Keratinocyte (primary cell): ENCODE measurements at regions not wholly inside any gene's neighbourhood (a gene's known extent, or its start where the extent isn't known, plus 50 kb on each side); places are given as distances from the start of the nearest gene placed in this dataset.

Source experiments
- DNase-seq: peaks from one replicate; pipeline ENCODE4 v3.0.0-alpha.2; 2011; ENCODE audit warnings: low read depth, missing footprints, low spot score
- FAIRE-seq: peaks from 2 replicates; lab custom pipeline; 2011; peaks lifted over from hg19 to GRCh38; lab: Jason Lieb, UNC
- H2AFZ ChIP-seq: 2 replicates; pipeline ENCODE4 v1.6.0; 2012; ENCODE audit warnings: low read length, control low read depth, inconsistent platforms; ENCODE audit not compliant: control insufficient read depth
- H3K27ac ChIP-seq: 2 replicates; pipeline ENCODE4 v1.5.1; 2011; ENCODE audit warnings: low read length; ENCODE audit not compliant: control insufficient read depth, insufficient read depth
- H3K27me3 ChIP-seq: 3 replicates; pipeline ENCODE4 v1.6.0; 2011; ENCODE audit warnings: low read length; ENCODE audit not compliant: control insufficient read depth, insufficient read depth; ENCODE audit errors: extremely low read depth
- H3K36me3 ChIP-seq, 2 experiments: 2 replicates in 1 of 2; 3 replicates in 1 of 2; pipeline ENCODE4 v1.5.1; 2011; ENCODE audit warnings: low read length in 2 of 2, mild to moderate bottlenecking in 1 of 2; ENCODE audit not compliant: control insufficient read depth in 2 of 2, insufficient read depth in 2 of 2; ENCODE audit errors: extremely low read depth in 1 of 2
- H3K4me1 ChIP-seq: 3 replicates; pipeline ENCODE4 v1.5.1; 2011; ENCODE audit warnings: low read length; ENCODE audit not compliant: control insufficient read depth, insufficient read depth; ENCODE audit errors: extremely low read depth
- H3K4me2 ChIP-seq: 3 replicates; pipeline ENCODE4 v1.6.0; 2011; ENCODE audit warnings: low read depth, low read length; ENCODE audit not compliant: control insufficient read depth, insufficient read depth; ENCODE audit errors: extremely low read depth
- H3K4me3 ChIP-seq, 3 experiments: fragments of 200-600 bp in 1 of 3; sonication (generic) in 1 of 3; 2 replicates in 2 of 3; 3 replicates in 1 of 3; pipeline ENCODE4 v1.5.1; 2011 to 2016; ENCODE audit warnings: low read length in 3 of 3, mild to moderate bottlenecking in 3 of 3, control low read depth in 2 of 3, inconsistent platforms in 1 of 3, low read depth in 1 of 3, mixed read lengths in 1 of 3, mixed run types in 1 of 3, moderate library complexity in 1 of 3; ENCODE audit not compliant: control insufficient read depth in 2 of 3, insufficient read depth in 2 of 3; ENCODE audit errors: extremely low read depth in 1 of 3
- H3K79me2 ChIP-seq: 2 replicates; pipeline ENCODE4 v1.6.0; 2012; ENCODE audit warnings: low read length; ENCODE audit not compliant: control insufficient read depth, insufficient read depth
- H3K9ac ChIP-seq: 3 replicates; pipeline ENCODE4 v1.6.0; 2011; ENCODE audit warnings: low read length; ENCODE audit not compliant: control insufficient read depth, insufficient read depth; ENCODE audit errors: extremely low read depth
- H3K9me1 ChIP-seq: 3 replicates; pipeline ENCODE4 v1.6.0; 2011; ENCODE audit warnings: low read length; ENCODE audit not compliant: control insufficient read depth, insufficient read depth; ENCODE audit errors: extremely low read depth
- H3K9me3 ChIP-seq: 2 replicates; pipeline ENCODE4 v1.5.1; 2012; ENCODE audit warnings: low read depth, low read length; ENCODE audit not compliant: control insufficient read depth
- H4K20me1 ChIP-seq: 3 replicates; pipeline ENCODE4 v1.6.0; 2011; ENCODE audit warnings: low read length; ENCODE audit not compliant: control insufficient read depth, insufficient read depth; ENCODE audit errors: extremely low read depth
- EZH2 ChIP-seq: IDR thresholded peaks from one replicate; pipeline ENCODE4 v1.6.1; 2012; ENCODE audit warnings: inconsistent platforms, mild to moderate bottlenecking, low read length, moderate library complexity
- dilution Hi-C: fragments of 300-500 bp; cut with MboI; formaldehyde crosslinking; loops from one replicate; pipeline ENCODE4 v1.7.0; 2020; ENCODE audit warnings: low sequenced_read_pairs; ENCODE audit not compliant: extremely low pct_ligation_motif_present
- TF ChIP-seq, protein P1 (sequence below), 3 experiments: IDR thresholded peaks in 1 of 3; conservative IDR thresholded peaks in 1 of 3; optimal IDR thresholded peaks in 1 of 3; 2 replicates in 2 of 3; 3 replicates in 1 of 3; pipeline versions ENCODE3 to v1.5.1; 2011; ENCODE audit warnings: low read length in 3 of 3, mild to moderate bottlenecking in 3 of 3, moderate library complexity in 2 of 3, control low read depth in 1 of 3, inconsistent platforms in 1 of 3; ENCODE audit not compliant: insufficient read depth in 2 of 3; ENCODE audit errors: extremely low read depth in 1 of 3

DNA sequence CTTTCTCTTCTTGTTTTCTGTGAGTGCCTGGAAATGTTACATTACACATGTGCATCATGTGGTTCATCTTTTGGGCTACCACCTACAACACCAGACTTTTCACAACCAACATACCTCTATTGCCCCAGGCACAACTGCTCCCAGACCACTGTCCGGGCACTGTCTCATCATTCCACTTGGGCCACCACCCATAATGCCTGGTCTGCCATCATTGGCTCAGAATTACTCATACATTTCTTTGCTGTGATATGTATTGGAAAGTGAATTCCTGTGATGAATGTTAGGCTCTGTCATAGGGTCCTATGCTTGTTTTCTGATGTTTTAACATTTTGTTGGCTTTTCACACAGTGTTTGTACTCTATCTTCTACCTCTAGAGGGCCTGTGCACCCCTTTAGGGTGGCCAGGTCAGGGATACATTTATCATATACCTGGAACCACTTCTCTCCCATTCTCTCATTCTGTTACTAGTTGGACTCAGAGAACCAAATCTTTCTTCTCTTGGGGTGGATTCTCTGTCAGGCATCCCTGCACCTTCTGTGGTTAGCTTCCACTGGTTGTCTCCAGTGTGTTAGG is 172.8 kb downstream of the NHLRC3 start:
- DNase-seq: peak; percentile 26
- Histone ChIP-seq H3K79me2 (no peaks in the 10 kb centered on the region), H3K9me3 (no peaks in the 10 kb centered on the region), H3K4me3 (no peak overlapping the region), H4K20me1 (no peaks in the 10 kb centered on the region), H3K4me2 (no peak overlapping the region), H3K9me1 (no peaks in the 10 kb centered on the region), H3K36me3 (no peaks in the 10 kb centered on the region), H3K9ac (no peak overlapping the region), H3K27ac (no peak overlapping the region), H3K4me1 (peaks cover 11% of the 10 kb centered on the region), H3K27me3 (no peaks in the 10 kb centered on the region), H2AFZ (no peak overlapping the region)
- peak; percentile 77 for FAIRE-seq
- dilution Hi-C loops: no loop called here
- TF ChIP-seq EZH2: no peak
- TF ChIP-seq, protein P1, sequence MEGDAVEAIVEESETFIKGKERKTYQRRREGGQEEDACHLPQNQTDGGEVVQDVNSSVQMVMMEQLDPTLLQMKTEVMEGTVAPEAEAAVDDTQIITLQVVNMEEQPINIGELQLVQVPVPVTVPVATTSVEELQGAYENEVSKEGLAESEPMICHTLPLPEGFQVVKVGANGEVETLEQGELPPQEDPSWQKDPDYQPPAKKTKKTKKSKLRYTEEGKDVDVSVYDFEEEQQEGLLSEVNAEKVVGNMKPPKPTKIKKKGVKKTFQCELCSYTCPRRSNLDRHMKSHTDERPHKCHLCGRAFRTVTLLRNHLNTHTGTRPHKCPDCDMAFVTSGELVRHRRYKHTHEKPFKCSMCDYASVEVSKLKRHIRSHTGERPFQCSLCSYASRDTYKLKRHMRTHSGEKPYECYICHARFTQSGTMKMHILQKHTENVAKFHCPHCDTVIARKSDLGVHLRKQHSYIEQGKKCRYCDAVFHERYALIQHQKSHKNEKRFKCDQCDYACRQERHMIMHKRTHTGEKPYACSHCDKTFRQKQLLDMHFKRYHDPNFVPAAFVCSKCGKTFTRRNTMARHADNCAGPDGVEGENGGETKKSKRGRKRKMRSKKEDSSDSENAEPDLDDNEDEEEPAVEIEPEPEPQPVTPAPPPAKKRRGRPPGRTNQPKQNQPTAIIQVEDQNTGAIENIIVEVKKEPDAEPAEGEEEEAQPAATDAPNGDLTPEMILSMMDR (optimal IDR thresholded peaks at IDR 0.05 in 1 of 3, IDR thresholded peaks at IDR 0.05 in 1 of 3, conservative IDR thresholded peaks at IDR 0.05 in 1 of 3; ENCODE audit: extremely low read depth in 1 of 3, insufficient read depth in 2 of 3, low read length in 3 of 3): peak in 2 of 3 experiments; percentile 11 to 16

GRCh38 chr13:39215971-39216370 is 177.7 kb downstream of the NHLRC3 start:
- no peak for TF ChIP-seq EZH2
- TF ChIP-seq, protein P1 (optimal IDR thresholded peaks at IDR 0.05 in 1 of 3, IDR thresholded peaks at IDR 0.05 in 1 of 3, conservative IDR thresholded peaks at IDR 0.05 in 1 of 3; ENCODE audit: extremely low read depth in 1 of 3, insufficient read depth in 2 of 3, low read length in 3 of 3): no peak
- Histone ChIP-seq H3K4me1 (peaks cover 4% of the 10 kb centered on the region), H4K20me1 (no peaks in the 10 kb centered on the region), H3K4me2 (no peak overlapping the region), H3K27me3 (no peaks in the 10 kb centered on the region), H3K79me2 (no peaks in the 10 kb centered on the region), H3K36me3 (no peaks in the 10 kb centered on the region), H3K4me3 (no peak overlapping the region), H3K9me3 (no peaks in the 10 kb centered on the region), H3K9me1 (no peaks in the 10 kb centered on the region), H2AFZ (no peak overlapping the region), H3K27ac (no peak overlapping the region), H3K9ac (no peak overlapping the region)
- dilution Hi-C loops: no loop called here
- DNase-seq: no peak
- FAIRE-seq: no peak
